Breast epithelium (tissue), 3 donors: ENCODE measurements at regions not wholly inside any gene's neighbourhood (a gene's known extent, or its start where the extent isn't known, plus 50 kb on each side); places are given as distances from the start of the nearest gene placed in this dataset.

ENCODE experiments used
- POLR2AphosphoS5 ChIP-seq, 3 donors: sonication (generic); formaldehyde crosslinking; IDR thresholded peaks; one replicate each; pipeline ENCODE4 v1.6.1; 2017; ENCODE audit warnings: antibody characterized with exemption in 3 of 3
- TF ChIP-seq, protein P1 (sequence below), 3 donors: fragments of 450-650 bp; IDR thresholded peaks; one replicate each; pipeline ENCODE4 v1.5.1; 2016 to 2017; ENCODE audit warnings: antibody characterized with exemption in 3 of 3, mild to moderate bottlenecking in 3 of 3, moderate library complexity in 3 of 3

DNA sequence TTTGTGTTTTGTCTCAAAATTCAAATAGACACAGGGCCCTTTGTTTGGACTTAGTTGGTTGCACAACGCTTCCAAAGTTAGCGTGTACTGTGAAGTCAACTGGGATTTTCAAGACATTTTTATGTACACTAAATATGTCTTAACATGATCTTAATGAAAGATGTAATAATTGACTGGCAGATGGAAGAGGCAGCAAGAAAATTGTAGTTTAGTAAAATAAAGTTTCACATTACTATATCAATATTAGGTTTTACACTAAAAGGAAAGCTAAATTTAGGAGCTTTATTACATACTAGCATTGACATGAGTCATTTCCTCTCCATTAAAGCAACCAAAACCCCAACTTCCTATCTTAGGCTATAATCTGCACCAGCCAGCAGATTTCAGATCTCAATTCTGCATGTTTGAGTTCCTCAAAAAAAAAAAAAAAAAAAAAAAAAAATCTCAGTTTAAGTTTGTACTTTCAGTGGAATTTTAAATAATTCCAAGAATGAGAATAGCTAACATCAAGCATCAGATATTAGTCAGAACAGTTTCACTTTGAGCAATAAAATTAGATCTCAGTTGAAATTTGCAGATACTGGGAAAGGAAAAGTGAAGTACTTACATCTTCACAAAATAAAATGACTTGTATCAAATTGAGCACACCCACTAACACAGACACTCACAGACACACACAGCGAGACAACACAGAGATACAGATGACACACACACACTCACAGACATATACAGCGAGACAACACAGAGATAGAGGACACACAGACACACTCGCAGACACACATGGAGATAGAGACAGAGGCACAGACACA is 346.6 kb upstream of the KLF6 start:
- TF ChIP-seq, protein P1, sequence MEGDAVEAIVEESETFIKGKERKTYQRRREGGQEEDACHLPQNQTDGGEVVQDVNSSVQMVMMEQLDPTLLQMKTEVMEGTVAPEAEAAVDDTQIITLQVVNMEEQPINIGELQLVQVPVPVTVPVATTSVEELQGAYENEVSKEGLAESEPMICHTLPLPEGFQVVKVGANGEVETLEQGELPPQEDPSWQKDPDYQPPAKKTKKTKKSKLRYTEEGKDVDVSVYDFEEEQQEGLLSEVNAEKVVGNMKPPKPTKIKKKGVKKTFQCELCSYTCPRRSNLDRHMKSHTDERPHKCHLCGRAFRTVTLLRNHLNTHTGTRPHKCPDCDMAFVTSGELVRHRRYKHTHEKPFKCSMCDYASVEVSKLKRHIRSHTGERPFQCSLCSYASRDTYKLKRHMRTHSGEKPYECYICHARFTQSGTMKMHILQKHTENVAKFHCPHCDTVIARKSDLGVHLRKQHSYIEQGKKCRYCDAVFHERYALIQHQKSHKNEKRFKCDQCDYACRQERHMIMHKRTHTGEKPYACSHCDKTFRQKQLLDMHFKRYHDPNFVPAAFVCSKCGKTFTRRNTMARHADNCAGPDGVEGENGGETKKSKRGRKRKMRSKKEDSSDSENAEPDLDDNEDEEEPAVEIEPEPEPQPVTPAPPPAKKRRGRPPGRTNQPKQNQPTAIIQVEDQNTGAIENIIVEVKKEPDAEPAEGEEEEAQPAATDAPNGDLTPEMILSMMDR (IDR thresholded peaks at IDR 0.05): no peak
- no peak for TF ChIP-seq POLR2AphosphoS5 (IDR thresholded peaks at IDR 0.05)
